ENCODE measurements at regions not wholly inside any gene's neighbourhood (a gene's known extent, or its start where the extent isn't known, plus 50 kb on each side); places are given as distances from the start of the nearest gene placed in this dataset.

DNA sequence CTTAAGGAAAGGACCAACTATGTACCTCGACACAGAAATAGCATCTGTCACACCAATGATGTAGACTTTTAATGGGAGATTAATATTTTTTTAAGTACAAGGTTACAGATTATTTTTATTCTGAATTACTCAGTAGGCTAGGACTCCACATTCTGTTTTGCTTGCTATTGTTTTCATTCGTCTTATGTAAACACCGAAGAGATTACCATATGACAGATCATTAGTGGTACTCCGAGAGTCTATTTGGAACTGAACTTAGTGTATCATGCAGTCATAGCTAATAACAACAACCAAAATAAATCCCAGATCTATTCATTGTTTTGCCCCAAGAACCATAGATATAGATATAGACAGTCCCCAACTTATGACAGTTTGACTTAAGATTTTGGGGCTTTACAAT is 139.7 kb upstream of the SPRY1 start:
- TF ChIP-seq POLR2A (IDR thresholded peaks at IDR 0.05): no peak
- TF ChIP-seq, protein P1, sequence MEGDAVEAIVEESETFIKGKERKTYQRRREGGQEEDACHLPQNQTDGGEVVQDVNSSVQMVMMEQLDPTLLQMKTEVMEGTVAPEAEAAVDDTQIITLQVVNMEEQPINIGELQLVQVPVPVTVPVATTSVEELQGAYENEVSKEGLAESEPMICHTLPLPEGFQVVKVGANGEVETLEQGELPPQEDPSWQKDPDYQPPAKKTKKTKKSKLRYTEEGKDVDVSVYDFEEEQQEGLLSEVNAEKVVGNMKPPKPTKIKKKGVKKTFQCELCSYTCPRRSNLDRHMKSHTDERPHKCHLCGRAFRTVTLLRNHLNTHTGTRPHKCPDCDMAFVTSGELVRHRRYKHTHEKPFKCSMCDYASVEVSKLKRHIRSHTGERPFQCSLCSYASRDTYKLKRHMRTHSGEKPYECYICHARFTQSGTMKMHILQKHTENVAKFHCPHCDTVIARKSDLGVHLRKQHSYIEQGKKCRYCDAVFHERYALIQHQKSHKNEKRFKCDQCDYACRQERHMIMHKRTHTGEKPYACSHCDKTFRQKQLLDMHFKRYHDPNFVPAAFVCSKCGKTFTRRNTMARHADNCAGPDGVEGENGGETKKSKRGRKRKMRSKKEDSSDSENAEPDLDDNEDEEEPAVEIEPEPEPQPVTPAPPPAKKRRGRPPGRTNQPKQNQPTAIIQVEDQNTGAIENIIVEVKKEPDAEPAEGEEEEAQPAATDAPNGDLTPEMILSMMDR (IDR thresholded peaks at IDR 0.05 in 4 of 5, conservative IDR thresholded peaks at IDR 0.05 in 1 of 5): no peak

All from gastrocnemius medialis (tissue), 4 donors.